ENCODE measurements at regions not wholly inside any gene's neighbourhood (a gene's known extent, or its start where the extent isn't known, plus 50 kb on each side); places are given as distances from the start of the nearest gene placed in this dataset.
"Not testable (repeated sequence)": the region's sequence is repeated elsewhere in the genome, so short reads cannot be mapped to it uniquely, and the experiment has no call there.

DNA sequence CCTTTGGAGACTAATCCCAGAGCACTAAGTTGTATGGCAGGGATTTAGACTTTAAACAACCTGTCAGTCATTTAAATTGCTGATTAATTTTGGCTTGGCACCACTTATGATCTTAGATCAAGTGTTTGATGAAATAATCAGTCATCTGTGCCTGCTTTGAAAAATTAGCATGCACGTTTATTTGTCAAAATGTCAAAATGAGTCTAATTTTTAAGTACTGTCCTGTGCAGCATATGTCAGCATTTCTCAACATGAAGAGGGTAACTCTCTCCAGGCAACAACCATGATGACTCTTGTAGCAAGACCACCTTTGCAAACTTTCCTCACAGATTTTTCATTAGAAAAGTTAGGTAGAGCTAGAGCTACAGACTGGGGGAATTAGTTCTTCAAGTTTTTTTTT is 155.7 kb upstream of the GJE1 start:
- no peak for DNase-seq (ENCODE audit: low read depth in 4 of 4, low spot score in 3 of 4)

DNA sequence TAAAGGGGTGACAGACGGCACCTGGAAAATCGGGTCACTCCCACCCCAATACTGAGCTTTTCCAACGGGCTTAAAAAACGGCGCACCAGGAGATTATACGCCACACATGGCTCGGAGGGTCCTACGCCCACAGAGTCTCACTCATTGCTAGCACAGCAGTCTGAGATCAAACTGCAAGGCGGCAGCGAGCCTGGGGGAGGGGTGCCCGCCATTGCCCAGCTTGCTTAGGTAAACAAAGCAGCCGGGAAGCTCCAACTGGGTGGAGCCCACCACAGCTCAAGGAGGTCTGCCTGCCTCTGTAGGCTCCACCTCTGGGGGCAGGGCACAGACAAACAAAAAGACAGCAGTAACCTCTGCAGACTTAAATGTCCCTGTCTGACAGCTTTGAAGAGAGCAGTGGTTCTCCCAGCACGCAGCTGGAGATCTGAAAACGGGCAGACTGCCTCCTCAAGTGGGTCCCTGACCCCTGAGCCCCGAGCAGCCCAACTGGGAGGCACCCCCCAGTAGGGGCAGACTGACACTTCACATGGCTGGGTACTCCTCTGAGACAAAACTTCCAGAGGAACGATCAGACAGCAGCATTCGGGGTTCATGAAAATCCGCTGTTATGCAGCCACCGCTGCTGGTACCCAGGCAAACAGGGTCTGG is 162.8 kb upstream of the GJE1 start:
- DNase-seq (ENCODE audit: low read depth in 4 of 4, low spot score in 3 of 4) = not testable (repeated sequence)

DNA sequence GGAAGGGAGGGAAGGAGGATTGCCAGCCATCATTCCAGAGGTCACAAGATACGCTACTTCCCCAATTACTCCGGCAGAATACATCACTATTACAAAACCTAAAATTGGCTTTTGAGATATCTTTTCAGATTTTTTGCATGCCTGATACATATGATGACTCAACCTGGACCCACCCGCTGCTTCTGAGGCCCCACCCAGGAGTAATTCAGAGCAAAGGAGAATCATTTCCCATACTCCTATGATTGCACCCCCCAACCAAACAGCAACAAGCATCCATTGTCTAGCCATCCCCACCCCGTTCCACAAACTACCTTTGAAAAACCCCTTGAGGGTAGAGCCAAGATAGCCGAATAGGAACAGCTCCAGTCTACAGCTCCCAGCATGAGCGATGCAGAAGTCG is 163.5 kb upstream of the GJE1 start:
- no peak for DNase-seq (ENCODE audit: low read depth in 4 of 4, low spot score in 3 of 4)

DNA sequence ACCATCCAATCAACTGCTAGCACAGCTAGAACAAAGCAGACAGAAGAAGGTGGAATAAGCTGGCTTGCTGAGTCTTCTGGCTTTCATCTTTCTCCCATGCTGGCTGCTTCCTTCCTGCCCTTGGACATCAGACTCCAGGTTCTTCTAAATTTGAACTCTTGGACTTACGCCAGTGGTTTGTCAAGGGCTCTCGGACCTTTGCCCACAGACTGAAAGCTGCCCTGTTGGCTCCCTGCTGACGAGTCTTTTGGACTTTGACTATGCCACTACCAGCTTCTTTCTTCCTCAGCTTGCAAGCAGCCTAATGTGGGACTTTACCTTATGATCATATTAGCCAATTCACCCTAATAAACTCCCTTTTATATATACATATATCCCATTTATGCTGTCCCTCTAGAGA is 164.1 kb upstream of the GJE1 start:
- DNase-seq (ENCODE audit: low read depth in 4 of 4, low spot score in 3 of 4) = no peak

GRCh38 chr6:141965016-141965545 is 167.6 kb upstream of the GJE1 start:
- no peak for DNase-seq (ENCODE audit: low read depth in 4 of 4, low spot score in 3 of 4)

DNA sequence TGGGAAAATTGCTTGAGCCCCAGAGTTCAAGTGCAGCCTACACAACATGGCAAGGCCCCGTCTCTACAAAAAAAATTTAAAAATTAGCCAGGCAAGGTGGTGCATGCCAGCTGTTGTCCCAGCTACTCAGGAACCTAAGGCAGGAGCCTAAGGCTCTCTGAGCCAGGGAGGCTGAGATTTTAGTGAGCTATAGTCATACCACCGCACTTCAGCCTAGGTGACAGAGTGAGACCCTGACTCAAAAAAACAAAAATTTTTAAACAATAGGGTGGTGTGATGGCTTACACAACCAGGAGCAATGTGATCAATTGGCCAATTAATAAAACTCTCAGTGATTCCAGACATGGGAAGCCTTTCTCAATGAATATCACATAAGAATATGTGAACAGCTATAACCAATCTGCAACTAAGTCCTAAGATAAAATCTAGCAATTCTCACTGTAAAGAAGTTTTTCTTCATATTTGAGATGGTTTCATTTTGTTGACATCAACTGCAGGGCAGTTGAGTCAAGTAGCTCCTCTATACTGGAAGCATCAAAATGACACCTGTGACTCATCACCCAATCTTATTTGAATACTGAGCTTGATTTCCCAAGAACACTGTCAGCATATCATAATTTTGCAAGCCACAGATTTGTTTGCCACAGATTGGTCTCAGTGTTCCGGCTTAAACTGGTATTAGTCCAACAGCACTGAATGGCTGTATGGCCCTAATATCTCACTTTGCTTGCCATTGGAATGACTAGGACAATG is 169.0 kb upstream of the GJE1 start:
- no peak for DNase-seq (ENCODE audit: low read depth in 4 of 4, low spot score in 3 of 4)

DNA sequence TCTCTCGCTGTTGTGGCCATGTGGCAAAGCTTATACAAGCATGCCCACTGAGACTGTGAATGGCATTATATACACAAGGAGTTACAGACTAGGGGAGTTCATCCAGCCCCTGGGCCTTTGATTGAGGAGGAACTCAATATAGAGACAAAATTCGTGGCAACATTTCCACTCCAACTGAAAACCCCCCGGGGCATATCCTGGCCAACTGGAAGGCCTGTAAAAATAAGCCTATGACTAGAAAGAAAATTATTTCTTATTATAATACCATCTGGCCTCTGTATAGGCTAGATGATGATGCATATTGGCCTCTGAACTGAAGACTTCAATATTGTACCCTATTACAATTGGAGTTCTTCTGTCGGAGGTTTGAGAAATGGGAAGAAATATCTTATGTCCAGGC is 175.5 kb upstream of the GJE1 start:
- DNase-seq (ENCODE audit: low read depth in 4 of 4, low spot score in 3 of 4) = no peak

DNA sequence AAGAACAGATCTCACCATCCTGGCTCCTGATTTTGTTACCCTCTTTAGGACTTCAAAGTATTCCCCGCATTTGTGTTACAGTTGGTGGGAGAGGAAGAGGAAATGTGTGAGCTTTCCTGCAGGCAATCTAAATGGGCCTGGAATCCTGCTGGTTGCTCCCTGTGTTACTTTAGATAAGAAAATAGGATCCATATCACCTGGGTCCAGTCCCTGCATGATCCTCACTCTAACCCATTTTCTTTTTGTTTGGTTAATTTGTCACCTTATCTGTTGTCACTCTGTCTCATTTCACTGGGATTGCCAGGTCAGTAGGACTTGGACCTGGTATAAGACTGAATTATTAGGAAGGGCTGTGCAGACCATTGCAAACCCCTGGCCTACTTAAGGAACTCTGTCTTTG is 175.9 kb upstream of the GJE1 start:
- DNase-seq (ENCODE audit: low read depth in 4 of 4, low spot score in 3 of 4) = no peak

GRCh38 chr6:141956046-141956761 is 176.5 kb upstream of the GJE1 start:
- no peak for DNase-seq (ENCODE audit: low read depth in 4 of 4, low spot score in 3 of 4)

GRCh38 chr6:141953072-141953471 is 179.7 kb upstream of the GJE1 start:
- DNase-seq (ENCODE audit: low read depth in 4 of 4, low spot score in 3 of 4) = no peak

DNA sequence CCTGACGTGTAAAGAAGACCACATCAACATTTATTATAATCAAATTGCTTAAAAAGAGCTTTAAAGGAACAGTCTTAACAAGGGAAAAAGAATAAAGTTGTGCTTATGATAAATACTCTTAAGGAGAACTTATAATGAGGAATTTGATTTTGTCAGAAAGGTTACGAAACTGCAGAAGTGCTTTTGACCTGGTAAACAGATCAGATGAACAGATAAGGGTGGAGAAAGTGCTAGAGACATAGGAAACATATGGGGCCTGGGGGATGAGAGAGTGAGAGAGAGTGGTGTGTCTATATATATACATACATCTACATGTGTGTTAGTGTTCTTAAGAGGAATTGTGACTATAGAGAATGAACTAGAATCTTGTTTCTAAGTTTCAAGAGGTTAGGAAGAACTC is 186.2 kb upstream of the GJE1 start:
- DNase-seq (ENCODE audit: low read depth in 4 of 4, low spot score in 3 of 4) = no peak

GRCh38 chr6:141938664-141939063 is 194.1 kb upstream of the GJE1 start:
- DNase-seq (ENCODE audit: low read depth in 4 of 4, low spot score in 3 of 4) = no peak

- DNase-seq (ENCODE audit: low read depth in 4 of 4, low spot score in 3 of 4) = no peak
Measured at GRCh38 chr6:141932685-141933084, 200.0 kb upstream of the GJE1 start.

- not testable (repeated sequence) for DNase-seq (ENCODE audit: low read depth in 4 of 4, low spot score in 3 of 4)
Measured at GRCh38 chr6:141926200-141926900, 206.4 kb upstream of the GJE1 start.

GRCh38 chr6:141925001-141925400 is 207.7 kb upstream of the GJE1 start:
- no peak for DNase-seq (ENCODE audit: low read depth in 4 of 4, low spot score in 3 of 4)

DNA sequence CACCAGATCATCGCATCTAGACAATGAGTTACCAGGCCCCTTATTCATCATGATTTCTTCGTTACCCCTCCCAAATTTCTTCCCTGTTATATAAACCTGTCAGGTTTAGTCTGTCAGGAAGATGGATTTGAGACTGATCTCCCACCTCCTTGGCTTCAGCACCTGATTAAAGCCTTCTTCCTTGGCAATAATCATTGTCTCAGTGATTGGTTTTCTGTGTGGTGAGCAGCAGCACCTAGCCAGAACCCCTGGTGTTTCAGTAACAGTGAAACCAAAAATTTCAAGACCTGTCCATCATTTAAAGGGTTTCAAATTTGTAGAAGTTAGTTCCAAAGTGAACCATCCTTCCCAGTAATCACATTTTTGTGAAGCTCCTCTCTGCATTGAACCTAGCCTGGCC is 209.8 kb upstream of the GJE1 start:
- DNase-seq (ENCODE audit: low read depth in 4 of 4, low spot score in 3 of 4) = no peak

GRCh38 chr6:141916682-141917505 is 215.8 kb upstream of the GJE1 start:
- not testable (repeated sequence) for DNase-seq (ENCODE audit: low read depth in 4 of 4, low spot score in 3 of 4)

DNA sequence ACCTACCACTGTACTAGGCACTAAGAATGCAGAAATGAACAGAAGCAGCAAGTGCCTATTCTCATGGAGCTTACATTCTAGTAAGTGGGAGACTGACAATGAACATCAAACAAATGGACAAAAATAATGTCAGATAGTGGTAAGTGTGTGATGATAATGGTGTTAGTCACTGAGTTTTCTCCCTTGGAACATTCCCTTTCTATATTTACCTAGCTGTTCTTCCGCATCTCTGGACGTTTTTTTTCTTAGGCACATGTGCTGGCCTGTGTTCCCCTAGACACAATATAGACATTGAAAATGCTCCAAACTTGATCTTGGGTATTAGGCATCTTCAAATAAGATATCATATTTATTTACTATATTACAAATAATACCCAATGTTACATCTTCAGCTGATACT is 218.1 kb upstream of the GJE1 start:
- DNase-seq (ENCODE audit: low read depth in 4 of 4, low spot score in 3 of 4) = no peak

DNA sequence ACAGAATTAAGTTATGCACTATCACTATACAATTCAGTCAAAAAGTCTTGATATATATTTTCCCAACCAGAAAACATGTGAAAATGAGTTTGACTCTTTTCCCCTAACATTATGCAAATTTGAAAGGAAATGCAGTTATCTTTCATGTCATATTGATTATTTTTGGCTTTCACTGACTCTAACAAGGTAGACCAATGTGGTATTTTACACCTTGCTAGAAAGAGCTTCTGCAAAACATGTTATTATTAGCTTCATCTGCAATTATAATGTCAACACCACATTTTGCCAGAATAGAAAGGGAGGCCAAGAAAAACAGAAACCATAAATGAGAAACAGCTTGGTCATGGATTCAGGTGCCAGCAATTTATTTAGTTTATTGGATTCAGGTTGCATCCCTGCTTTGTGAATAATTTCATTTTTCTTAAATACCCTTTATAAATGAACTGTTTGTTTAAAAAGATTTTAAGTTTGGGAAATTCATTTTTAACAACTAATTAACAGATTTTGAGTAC is 226.1 kb upstream of the GJE1 start:
- DNase-seq (ENCODE audit: low read depth in 4 of 4, low spot score in 3 of 4) = no peak

DNA sequence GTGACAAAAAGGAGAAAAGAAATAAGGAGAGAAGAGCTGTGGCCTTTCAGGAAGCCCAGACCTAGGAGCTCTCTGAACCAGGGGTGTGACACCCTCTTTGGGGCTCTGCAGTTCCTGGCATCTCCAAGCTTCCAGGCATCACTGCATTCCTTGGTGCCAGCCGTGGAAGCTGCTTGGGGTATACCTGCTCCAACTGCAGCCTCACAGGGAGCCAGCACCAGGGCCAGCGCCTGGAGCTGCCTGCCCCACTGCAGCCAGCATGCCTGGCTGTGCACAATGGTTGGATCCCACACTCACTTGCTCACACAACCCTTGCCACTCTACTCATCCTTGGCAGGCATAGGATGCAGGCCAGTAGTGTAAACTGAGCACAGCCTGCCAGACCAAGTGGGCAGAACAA is 242.1 kb upstream of the GJE1 start:
- no peak for DNase-seq (ENCODE audit: low read depth in 4 of 4, low spot score in 3 of 4)
